Peyer's patch (tissue), 4 donors: ENCODE measurements at regions not wholly inside any gene's neighbourhood (a gene's known extent, or its start where the extent isn't known, plus 50 kb on each side); places are given as distances from the start of the nearest gene placed in this dataset.

Experiments
- CTCF ChIP-seq, 6 experiments: fragments of 450-650 bp in 4 of 6; fragments of 200-600 bp in 2 of 6; sonication (generic) in 1 of 6; IDR thresholded peaks; one replicate each; pipeline ENCODE4 v1.5.1; 2017 to 2019; ENCODE audit warnings: antibody characterized with exemption in 6 of 6, mild to moderate bottlenecking in 3 of 6, moderate library complexity in 1 of 6
- POLR2A ChIP-seq, 2 donors: fragments of 450-650 bp; IDR thresholded peaks; one replicate each; pipeline ENCODE4 v1.5.1; 2017; ENCODE audit warnings: antibody characterized with exemption in 2 of 2, mild to moderate bottlenecking in 2 of 2, moderate library complexity in 2 of 2

DNA sequence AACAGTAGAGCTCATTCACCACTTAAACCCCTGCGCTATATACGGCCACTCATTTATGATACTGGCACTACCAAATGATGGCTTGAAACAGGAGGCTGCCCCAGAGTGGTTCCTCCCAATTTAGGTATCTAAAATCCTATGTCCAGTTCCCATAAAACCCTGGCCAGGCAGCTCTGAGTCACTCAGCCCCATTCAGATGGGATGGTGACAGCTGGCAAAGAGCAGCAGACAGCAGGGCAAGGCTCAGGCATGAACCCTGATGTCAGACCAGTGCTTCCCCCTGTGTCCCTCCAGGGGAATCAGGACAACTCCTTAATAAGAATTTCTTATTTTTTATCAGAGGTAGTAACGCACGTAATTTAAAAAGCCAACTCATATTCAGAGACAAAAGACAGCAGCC, 77.2 kb upstream of the RNU6-1 start:
- TF ChIP-seq CTCF (IDR thresholded peaks at IDR 0.05) (no peak), POLR2A (IDR thresholded peaks at IDR 0.05) (no peak)
